Tongue (tissue), 1 donor: ENCODE measurements at regions not wholly inside any gene's neighbourhood (a gene's known extent, or its start where the extent isn't known, plus 50 kb on each side); places are given as distances from the start of the nearest gene placed in this dataset.
"Not testable (repeated sequence)": the region's sequence is repeated elsewhere in the genome, so short reads cannot be mapped to it uniquely, and the experiment has no call there.

Experiments
- DNase-seq: peaks from one replicate; pipeline ENCODE4 v3.0.0-alpha.2; 2015

- not testable (repeated sequence) for DNase-seq
These were observed 131.4 kb downstream of the MFAP3L start for GRCh38 chr4:169894767-169895166.

GRCh38 chr4:169885893-169886292, 128.1 kb upstream of the HPF1 start:
- DNase-seq, result no peak

GRCh38 chr4:169881769-169882168, 124.0 kb upstream of the HPF1 start:
- no peak for DNase-seq

- DNase-seq, result no peak
These were observed 112.8 kb upstream of the HPF1 start for GRCh38 chr4:169870507-169870906.

- DNase-seq, result no peak
These were observed 111.7 kb upstream of the HPF1 start for GRCh38 chr4:169869490-169869889.

- no peak for DNase-seq
These were observed 103.8 kb upstream of the HPF1 start for GRCh38 chr4:169861593-169861992.

GRCh38 chr4:169859366-169860216, 101.8 kb upstream of the HPF1 start:
- DNase-seq, result no peak

GRCh38 chr4:169854090-169854489, 96.3 kb upstream of the HPF1 start:
- DNase-seq, result no peak

- no peak for DNase-seq
These were observed 94.7 kb upstream of the HPF1 start for GRCh38 chr4:169852481-169852880.

- no peak for DNase-seq
These were observed 94.0 kb upstream of the HPF1 start for GRCh38 chr4:169851750-169852149.

GRCh38 chr4:169849456-169849855, 91.7 kb upstream of the HPF1 start:
- no peak for DNase-seq

GRCh38 chr4:169848018-169848417, 90.3 kb upstream of the HPF1 start:
- DNase-seq, result no peak

- peak; percentile 28 for DNase-seq
These were observed 89.4 kb upstream of the HPF1 start for GRCh38 chr4:169847171-169847570.

- no peak for DNase-seq
These were observed 88.7 kb upstream of the HPF1 start for GRCh38 chr4:169846396-169846795.

- no peak for DNase-seq
These were observed 84.0 kb upstream of the HPF1 start for GRCh38 chr4:169841776-169842175.

- DNase-seq, result no peak
These were observed 82.8 kb upstream of the HPF1 start for GRCh38 chr4:169840554-169840953.

GRCh38 chr4:169828329-169828728, 70.6 kb upstream of the HPF1 start:
- DNase-seq, result not testable (repeated sequence)

- DNase-seq, result no peak
These were observed 69.0 kb upstream of the HPF1 start for GRCh38 chr4:169826634-169827187.

- peak; percentile 76 for DNase-seq
These were observed 65.9 kb upstream of the HPF1 start for GRCh38 chr4:169823685-169824084.

GRCh38 chr4:169821402-169821801, 63.7 kb upstream of the HPF1 start:
- no peak for DNase-seq

GRCh38 chr4:169818063-169818679, 60.4 kb upstream of the HPF1 start:
- DNase-seq, result no peak

GRCh38 chr4:169815606-169816005, 57.9 kb upstream of the HPF1 start:
- DNase-seq, result no peak

GRCh38 chr4:169811476-169811875, 53.7 kb upstream of the HPF1 start:
- no peak for DNase-seq
